NCI-H146 treated with DMSO at 0.1 percent for 48 hours (cell line): ENCODE measurements at regions not wholly inside any gene's neighbourhood (a gene's known extent, or its start where the extent isn't known, plus 50 kb on each side); places are given as distances from the start of the nearest gene placed in this dataset.
"Not testable (repeated sequence)": the region's sequence is repeated elsewhere in the genome, so short reads cannot be mapped to it uniquely, and the experiment has no call there.

Source experiments
- DNase-seq: peaks from one replicate; lab custom pipeline; 2025; ENCODE audit not compliant: unreplicated experiment; lab: John Stamatoyannopoulos, UW

DNA sequence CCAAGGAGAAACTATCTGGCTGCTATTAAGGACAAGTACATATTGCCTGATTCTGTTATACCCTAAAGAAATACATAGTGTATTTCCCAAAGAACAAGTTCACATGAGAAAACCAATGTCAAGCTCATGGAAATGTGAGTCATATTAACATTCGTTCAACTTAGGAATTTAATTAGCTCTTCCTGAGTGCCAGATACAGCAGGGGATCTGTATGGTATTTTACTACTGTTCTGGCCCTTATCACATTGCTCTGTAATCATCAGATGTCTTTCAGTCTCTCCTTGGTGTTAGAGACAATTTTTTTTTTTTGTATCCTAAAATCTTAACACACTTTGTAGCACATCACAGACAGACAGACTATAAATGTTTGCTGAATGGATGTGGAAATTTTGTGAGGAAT lies 395.0 kb upstream of the CRIM1 start:
- no peak for DNase-seq

DNA sequence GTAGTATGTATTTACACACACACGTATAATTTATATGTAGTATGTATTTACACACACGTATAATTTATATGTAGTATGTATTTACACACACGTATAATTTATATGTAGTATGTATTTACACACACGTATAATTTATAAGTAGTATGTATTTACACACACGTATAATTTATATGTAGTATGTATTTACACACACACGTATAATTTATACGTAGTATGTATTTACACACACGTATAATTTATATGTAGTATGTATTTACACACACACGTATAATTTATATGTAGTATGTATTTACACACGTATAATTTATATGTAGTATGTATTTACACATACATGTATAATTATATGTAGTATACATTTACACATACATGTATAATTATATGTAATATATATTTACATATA lies 398.5 kb upstream of the CRIM1 start:
- not testable (repeated sequence) for DNase-seq

DNA sequence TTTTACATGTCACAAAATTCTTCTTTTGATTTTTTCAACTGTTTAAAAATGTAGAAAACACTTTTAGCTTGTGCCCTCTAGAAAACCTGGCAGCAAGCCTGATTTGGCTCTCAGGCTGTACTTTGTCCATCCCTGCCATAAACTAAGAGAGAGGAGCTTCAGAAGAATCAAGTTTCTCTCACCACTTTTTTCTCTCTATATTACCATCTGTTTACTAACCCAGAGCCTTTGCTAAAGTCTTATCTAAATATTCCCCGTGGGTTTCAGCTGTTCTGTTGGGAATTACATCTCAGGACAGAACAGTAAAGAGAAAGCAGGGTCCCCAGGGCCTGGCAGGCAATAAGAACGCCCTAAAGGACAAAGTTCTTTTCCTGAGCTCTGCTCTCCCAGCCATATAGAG lies 409.1 kb upstream of the CRIM1 start:
- no peak for DNase-seq

DNA sequence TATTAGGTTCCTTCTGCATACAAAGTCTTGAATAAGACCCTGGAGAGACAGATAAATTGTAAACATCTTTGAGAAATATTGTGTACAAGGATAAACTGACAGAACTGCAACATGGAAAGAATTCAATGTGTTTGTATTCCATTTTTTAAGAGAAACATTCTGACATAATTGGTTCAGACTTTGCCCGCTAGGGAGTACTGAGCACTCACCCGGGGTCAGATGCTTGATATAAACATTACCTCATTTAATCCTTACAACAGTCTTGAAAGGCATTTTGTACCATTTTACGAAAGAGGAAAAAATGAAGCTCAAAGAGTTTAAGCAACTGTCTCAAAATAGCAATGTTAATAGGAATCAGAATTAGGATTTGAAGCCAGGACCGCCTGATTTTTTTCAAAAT lies 416.7 kb upstream of the CRIM1 start:
- no peak for DNase-seq

DNA sequence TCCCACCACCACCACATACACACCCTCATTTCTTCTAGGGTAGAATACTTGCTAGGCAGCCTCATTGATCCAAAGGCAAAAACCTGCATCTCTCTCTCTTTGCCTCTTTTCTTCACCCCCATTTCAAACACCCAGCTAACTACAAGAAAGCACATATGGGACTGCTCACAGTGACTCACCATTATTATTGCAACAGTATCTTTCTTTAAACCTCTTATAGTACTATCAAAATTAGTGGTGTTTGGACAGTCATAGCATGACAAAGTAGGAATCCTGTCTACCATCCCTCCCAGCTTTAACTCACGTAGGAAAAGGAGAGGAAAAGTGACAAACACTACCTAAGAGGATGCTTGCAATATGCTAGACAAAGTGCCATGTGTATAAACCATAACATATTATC lies 422.5 kb upstream of the CRIM1 start:
- DNase-seq, result no peak

DNA sequence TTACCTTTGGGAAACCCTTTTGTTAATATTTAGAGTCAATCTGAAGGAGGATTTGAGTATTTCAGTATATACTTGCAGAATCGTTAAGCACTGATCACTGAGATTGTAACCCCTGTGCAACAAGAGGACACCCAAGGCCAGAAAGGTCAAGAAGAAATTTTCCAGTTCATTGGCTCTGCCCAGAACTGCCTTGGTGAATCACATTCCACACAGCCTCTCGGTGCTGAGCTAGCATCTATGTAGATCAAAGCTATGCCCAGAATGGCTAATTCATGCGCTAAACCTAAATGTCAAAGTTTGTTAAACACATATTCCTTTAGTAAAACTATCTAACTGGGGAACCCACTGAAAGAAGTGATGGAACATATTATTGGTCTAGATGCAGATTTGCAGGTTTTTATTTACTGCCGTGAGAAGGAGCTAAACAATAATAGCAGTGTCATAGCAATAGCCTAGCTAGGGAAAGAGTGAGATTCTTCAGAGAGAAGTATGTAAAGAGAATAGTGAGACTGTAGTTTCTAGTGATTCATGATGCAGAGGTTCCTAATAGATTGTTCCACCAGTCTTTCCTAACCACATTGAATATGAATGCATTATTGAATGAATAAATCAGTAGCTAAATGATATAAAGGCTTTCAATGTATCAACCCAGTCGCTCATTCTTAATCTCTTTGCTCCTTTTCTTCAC lies 423.2 kb upstream of the CRIM1 start:
- no peak for DNase-seq

DNA sequence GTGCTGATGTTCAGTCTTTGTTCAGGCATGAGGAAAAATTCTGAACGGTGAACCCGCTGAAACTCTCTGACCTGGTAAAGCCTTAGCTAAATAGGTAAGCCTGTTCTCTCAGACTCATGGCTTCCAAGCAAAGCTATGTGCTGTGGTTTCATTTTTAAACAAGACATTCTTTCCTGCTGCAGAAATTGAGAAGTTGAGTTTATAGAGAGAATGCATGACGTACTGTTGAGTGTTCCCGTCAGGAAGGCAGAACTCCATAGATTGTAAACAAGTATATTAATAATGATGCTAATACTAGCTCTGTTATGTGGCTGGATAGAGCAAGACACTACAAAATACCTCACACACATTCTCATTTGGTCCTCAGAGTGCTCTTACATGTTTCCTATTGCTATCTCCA lies 424.0 kb upstream of the CRIM1 start:
- DNase-seq, result no peak

DNA sequence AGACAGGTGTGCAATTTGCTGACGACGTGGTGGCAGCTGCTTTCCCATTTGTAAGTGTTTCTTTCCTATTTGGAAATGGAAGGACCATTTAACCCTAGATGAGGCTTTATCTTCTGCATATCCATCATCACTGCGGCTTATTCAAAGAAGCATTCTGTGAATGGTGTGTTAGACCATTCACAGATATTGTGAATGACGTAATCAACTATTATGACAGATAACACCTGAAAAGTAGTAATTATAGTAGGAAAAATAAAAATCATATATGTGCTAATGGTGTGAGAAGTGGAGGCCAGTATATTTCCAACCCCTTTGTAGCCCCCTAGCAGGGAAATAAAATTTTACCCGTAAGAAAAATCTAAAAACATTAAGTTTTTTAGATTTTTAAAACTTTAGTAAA lies 424.5 kb upstream of the CRIM1 start:
- peak; percentile 22 for DNase-seq

DNA sequence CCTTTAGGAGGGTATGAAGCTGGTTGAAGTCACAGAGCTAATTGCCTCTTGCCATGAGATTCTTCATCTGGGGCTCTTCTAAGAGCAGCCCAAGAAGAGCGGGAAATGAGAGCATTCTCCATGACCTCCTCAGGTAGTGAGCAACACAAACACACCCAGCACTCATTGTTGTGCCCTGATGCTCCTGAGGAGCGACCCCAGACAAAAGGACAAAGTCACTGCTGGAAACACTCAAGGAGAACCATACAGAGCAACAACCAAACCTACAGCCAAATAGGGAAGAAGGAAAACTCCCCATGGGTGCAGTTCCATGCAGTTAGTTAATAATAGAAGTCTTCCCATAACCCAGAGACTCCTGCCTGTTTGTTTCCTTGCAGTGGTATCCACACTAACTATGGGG lies 426.0 kb upstream of the CRIM1 start:
- DNase-seq, result no peak

DNA sequence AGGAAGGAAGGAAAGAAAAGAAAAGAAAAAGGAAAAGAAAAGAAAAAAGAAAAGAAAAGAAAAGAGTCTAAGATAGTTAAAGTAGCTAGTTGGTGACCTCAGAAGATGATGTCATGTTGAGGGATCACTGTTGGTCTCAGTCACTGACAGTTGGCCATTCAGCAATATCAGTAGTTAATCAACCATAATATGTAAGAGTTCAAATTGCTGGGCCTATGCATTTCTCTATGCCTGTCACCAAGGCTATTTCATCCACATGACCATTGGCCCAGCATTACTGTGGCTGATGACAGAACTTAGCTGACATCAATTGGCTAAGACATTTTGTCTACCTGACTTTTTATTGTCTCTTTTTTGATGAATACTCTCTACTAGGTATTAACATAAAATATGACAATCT lies 435.5 kb upstream of the CRIM1 start:
- DNase-seq, result no peak

DNA sequence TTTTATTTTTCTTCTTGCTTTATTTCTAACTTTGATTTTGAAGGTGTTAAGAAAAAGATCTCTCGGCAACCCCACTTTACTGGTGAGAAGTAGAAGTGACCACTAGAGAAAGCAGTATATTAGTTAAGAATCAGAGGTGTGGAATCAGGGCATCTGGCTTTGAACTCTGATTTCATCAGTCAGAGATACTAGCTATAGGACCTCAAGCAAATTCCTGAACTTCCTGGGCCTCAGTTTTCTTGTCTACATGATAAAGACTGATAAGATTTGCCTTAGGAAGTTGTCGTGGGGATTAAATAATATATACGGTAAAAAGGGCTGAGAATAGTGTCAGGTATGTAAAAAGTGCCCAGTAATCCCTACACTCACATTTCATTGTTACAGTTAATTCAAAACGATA lies 440.3 kb upstream of the CRIM1 start:
- DNase-seq, result no peak

DNA sequence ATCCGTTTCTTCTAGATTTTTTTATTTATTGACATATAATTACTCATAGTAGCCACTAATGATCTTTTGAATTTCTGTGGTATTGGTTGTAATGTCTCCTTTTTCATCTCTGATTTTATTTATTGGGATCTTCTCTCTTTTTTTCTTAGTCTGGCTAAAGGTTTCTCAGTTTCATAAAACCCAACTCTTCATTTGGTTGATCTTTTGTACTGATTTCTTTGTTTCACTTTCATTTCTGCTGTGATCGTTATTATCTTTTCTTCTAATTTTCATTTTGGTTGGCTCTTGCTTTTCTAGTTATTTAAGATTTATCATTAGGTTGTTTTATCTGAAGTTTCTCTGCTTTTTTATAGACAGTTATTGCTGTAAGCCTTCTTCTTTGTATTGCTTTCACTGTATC lies 463.6 kb upstream of the CRIM1 start:
- no peak for DNase-seq

DNA sequence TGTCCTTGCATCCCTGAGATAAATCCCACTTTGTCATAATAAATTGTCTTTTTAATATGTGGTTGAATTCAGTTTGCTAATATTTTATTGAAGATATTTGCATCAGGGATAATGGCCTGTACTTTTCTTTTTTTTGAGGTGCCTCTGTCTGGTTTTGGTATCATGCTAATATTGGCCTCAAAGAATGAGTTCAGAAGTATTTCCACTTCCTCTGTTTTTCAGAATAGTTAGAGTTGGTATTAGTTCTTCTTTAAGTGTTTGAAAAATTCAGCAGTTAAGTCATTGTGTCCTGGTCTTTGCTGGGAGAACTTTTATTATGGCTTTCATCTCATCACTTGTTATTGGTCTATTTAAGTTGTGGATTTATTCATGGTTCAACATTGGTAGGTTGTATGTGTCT lies 464.1 kb upstream of the CRIM1 start:
- no peak for DNase-seq

DNA sequence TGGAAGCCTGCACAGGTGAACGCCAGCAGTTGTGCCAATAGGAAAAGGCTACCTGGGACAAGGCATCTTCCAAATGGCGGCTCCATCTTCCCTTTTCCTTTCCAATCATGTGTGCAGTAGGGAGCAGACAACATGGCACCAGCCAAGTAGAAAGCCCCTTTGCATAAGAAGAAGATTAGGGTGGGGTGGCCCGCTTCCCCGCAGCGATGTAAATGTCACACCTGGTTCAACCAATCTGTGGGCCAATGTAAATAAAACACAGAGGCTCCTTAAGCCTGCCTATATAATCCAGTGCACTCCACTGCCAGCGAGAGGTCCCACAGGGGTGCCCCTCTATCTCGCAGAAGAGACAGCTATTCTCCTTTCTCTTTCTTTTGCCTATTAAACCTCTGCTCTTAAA lies 468.4 kb upstream of the CRIM1 start:
- peak; percentile 43 for DNase-seq

DNA sequence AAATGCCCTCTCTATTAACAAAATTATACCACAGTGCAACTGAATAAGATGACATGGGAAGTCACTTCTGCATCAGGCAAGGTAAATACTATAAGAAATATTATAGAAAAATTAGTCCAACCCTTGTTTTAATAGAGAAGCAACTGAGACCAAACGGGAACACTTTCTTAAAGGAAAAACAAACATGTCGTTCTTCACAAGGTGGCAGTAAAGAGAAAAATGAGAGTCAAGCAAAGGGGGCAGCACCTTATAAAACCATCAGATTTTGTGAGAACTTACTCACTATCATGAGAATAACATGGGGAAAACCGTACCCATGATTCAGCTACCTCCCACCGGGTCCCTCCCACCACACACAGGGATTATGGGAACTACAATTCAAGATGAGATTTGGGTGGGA lies 481.7 kb upstream of the CRIM1 start:
- DNase-seq, result no peak

DNA sequence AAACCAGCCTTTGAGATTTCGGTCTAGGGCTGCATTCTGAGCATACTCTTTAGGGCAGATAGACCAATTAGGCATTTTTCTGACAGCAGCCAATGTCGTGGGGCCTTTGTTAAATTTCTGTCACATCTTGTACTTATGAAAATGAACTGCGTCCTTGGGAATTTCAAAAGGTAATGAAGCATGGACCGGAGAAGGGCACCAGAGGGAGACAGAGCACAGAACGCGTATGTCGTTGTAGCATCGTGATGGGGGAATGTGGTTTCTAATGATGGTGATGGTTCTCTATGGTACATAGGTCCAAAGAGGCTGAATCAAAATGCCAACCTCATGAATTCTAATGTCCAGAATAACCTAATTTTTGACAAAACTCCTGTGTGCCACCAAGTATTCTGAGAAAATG lies 483.9 kb upstream of the CRIM1 start:
- no peak for DNase-seq

DNA sequence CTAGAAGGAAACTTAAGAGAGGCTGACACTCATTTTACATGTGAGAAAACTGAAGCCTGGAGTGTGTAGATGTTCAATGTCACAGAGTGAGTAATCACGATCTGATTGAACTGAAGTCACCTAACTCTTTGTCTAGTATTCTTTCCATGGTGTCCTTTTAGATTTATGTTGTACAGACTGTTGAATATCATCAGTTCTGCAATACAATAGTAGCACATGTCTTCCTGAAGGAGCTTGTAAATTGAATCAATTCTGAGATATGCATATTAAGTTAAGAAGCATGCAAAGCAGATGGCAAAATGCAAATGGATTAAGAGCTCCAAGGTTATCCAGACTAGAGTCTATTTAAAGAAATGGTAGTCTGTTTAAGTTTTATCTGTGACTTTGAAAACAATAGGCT lies 484.9 kb upstream of the CRIM1 start:
- no peak for DNase-seq

DNA sequence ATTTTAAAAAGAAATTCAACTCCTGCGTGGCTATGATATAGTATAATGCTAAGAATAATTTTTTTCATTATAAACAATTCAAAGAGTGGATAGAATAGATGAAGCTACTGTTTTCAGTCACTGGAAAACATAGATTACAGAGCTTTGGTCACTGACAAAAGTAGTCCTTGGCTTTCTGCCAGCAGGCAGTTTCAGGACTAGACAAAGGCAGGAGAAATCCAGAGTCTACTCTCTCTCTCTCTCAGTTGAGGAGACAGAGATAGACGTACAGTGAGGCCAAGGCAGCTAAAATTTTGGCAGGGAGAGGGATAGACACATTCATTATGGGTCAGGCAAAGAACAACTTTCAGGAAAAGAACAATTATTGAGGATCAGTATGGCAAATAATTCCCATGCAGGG lies 491.4 kb upstream of the CRIM1 start:
- DNase-seq, result no peak

DNA sequence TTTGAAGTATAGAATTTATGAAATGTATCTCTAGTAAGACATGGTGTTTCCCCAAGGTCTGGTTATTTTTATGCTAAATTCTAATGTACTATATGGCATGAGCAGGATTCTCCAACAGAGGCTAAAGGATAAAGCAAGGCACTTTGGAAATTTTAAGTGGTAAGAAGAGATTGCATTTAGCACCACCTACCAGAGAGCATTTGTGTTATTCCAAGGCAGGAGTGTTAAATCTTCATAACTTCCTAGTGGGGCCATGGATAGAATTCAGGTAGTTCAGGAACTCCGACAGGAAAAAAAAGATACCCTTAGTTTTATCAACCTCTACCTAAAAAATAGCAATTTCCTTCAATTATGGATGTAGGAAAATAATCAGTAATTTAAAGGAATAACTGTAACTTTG lies 497.4 kb upstream of the CRIM1 start:
- DNase-seq, result no peak

DNA sequence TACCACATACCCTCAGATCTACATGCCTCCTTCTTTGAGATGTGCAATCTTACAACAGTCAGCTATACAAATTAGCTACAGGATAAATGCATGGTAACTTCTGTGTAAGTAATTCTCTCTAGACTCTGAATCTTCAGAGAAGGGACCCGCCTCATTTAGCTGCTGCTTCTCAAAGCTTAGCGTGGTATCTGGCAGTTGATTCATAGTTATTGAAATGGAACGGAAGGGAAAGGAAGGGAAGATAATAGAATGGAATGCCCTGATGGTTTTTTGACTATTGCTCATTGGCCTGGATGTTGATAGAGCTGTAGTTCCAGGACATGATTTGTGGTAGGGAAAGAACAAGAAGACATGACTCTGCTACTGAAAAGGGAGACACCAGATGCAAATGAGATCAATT lies 498.1 kb upstream of the CRIM1 start:
- DNase-seq, result no peak

DNA sequence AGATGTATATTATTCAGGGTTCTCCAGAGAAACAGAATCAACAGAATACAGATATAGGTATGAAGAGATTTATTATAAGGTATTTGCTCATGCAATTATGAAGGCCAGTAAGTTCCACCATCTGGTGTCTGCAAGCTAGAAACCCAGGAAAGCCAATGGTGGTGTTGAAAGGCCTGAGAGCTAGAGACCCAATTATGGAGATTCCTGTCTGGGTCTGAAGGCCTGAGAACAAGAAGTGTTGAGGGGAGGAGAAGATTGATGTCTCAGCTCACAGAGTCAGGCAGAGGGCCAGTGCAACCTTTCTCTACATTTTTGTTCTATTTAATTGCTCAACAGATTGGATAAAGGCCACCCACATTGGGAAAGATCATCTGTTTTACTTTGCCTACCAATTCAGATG lies 524.2 kb upstream of the CRIM1 start:
- DNase-seq, result no peak

DNA sequence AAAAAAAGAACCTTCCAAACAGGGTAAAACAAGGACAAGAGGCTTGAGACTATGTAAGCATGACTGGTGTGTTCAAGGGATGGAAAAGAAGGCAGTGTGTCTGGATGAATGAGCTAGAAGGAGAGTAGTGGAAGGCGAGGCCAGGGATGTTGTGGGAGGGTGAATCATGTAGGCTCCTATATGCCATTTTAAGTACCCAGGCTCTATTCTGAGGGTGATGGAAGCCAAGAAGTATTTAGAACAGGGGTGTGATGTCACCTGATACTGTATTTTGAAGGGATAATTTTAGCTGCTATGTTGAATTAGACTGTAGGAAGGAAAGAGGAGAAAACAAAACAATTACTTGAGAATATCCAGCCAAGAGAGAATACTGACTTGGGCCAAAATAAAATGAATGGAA lies 524.7 kb upstream of the CRIM1 start:
- DNase-seq, result no peak

DNA sequence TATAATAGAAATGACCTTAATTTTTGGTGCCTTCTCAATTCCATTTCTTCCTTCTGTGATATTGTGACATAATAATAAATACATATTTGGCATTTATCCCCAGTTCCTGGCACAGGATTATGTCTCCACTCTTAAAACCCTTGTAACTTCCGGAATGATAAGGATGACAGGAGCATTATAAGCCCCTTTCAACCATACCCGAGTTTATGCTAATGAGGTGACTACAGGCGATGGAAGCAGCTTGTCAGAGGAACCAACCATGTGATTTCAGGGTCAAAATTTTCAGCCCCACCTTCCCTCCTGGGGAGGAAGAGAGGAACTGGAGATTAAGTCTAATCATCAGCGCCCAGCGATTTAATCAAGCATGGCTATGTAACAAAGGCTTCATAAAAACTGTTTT lies 528.5 kb upstream of the CRIM1 start:
- no peak for DNase-seq

DNA sequence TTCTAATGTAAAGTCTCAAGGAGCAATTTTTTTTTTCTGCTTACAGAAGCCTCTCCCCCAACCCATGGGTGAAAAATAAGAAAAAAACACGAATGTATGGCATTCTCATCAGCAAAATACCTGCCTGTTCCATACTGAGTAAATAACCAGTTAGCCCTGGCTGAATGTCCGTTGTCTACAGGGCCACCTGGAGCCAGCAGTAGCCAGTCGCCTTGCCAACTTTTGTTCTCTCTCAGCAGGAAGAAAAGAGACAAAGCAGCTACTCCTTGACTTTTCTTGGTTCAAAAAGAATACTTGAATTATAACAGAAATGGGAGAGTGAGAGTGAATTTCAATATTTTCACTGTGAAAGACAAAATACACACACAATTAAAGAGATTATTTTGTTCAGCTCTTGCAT lies 532.9 kb upstream of the CRIM1 start:
- peak; percentile 93 for DNase-seq
